ENCODE measurements at regions not wholly inside any gene's neighbourhood (a gene's known extent, or its start where the extent isn't known, plus 50 kb on each side); places are given as distances from the start of the nearest gene placed in this dataset.

- in situ Hi-C loops (cut with HindIII; ENCODE audit: low pct_unique_long_range_greater_than_20kb, low sequenced_read_pairs), result no loop called here
- no peak for TF ChIP-seq JUND (IDR thresholded peaks at IDR 0.05; ENCODE audit: low read depth)
- no peak for DNase-seq (ENCODE audit: low read depth in 1 of 2, low spot score in 1 of 2)
Measured at GRCh38 chr11:122360875-122361274, 244.9 kb upstream of the BLID start.

- in situ Hi-C loops (cut with HindIII; ENCODE audit: low pct_unique_long_range_greater_than_20kb, low sequenced_read_pairs), result no loop called here
- DNase-seq (ENCODE audit: low read depth in 1 of 2, low spot score in 1 of 2), result no peak
- no peak for TF ChIP-seq JUND (IDR thresholded peaks at IDR 0.05; ENCODE audit: low read depth)
Measured at GRCh38 chr11:122359081-122359571, 243.1 kb upstream of the BLID start.

- in situ Hi-C loops (cut with HindIII; ENCODE audit: low pct_unique_long_range_greater_than_20kb, low sequenced_read_pairs), result no loop called here
Measured at GRCh38 chr11:122358292-122358691, 242.3 kb upstream of the BLID start.

GRCh38 chr11:122355968-122356367 is 240.0 kb upstream of the BLID start:
- no peak for DNase-seq (ENCODE audit: low read depth in 1 of 2, low spot score in 1 of 2)
- TF ChIP-seq JUND (IDR thresholded peaks at IDR 0.05; ENCODE audit: low read depth), result no peak
- in situ Hi-C loops (cut with HindIII; ENCODE audit: low pct_unique_long_range_greater_than_20kb, low sequenced_read_pairs), result no loop called here

More at GRCh38 chr11:122358292-122358691, 242.3 kb upstream of the BLID start:
- DNase-seq (ENCODE audit: low read depth in 1 of 2, low spot score in 1 of 2), result no peak
- no peak for TF ChIP-seq JUND (IDR thresholded peaks at IDR 0.05; ENCODE audit: low read depth)

- no peak for TF ChIP-seq JUND (IDR thresholded peaks at IDR 0.05; ENCODE audit: low read depth)
- no peak for DNase-seq (ENCODE audit: low read depth in 1 of 2, low spot score in 1 of 2)
- in situ Hi-C loops (cut with HindIII; ENCODE audit: low pct_unique_long_range_greater_than_20kb, low sequenced_read_pairs), result no loop called here
Measured at GRCh38 chr11:122354025-122354697, 238.1 kb upstream of the BLID start.

- TF ChIP-seq JUND (IDR thresholded peaks at IDR 0.05; ENCODE audit: low read depth), result no peak
- no peak for DNase-seq (ENCODE audit: low read depth in 1 of 2, low spot score in 1 of 2)
- in situ Hi-C loops (cut with HindIII; ENCODE audit: low pct_unique_long_range_greater_than_20kb, low sequenced_read_pairs), result no loop called here
Measured at GRCh38 chr11:122353561-122353960, 237.5 kb upstream of the BLID start.

- DNase-seq (ENCODE audit: low read depth in 1 of 2, low spot score in 1 of 2), result no peak
- no peak for TF ChIP-seq JUND (IDR thresholded peaks at IDR 0.05; ENCODE audit: low read depth)
- in situ Hi-C loops (cut with HindIII; ENCODE audit: low pct_unique_long_range_greater_than_20kb, low sequenced_read_pairs), result no loop called here
Measured at GRCh38 chr11:122348659-122349409, 232.8 kb upstream of the BLID start.

GRCh38 chr11:122346006-122346405 is 230.0 kb upstream of the BLID start:
- in situ Hi-C loops (cut with HindIII; ENCODE audit: low pct_unique_long_range_greater_than_20kb, low sequenced_read_pairs), result no loop called here
- TF ChIP-seq JUND (IDR thresholded peaks at IDR 0.05; ENCODE audit: low read depth), result no peak
- no peak for DNase-seq (ENCODE audit: low read depth in 1 of 2, low spot score in 1 of 2)

- no peak for TF ChIP-seq JUND (IDR thresholded peaks at IDR 0.05; ENCODE audit: low read depth)
- no peak for DNase-seq (ENCODE audit: low read depth in 1 of 2, low spot score in 1 of 2)
- in situ Hi-C loops (cut with HindIII; ENCODE audit: low pct_unique_long_range_greater_than_20kb, low sequenced_read_pairs), result no loop called here
Measured at GRCh38 chr11:122345586-122345985, 229.6 kb upstream of the BLID start.

- TF ChIP-seq JUND (IDR thresholded peaks at IDR 0.05; ENCODE audit: low read depth), result no peak
- no peak for DNase-seq (ENCODE audit: low read depth in 1 of 2, low spot score in 1 of 2)
- in situ Hi-C loops (cut with HindIII; ENCODE audit: low pct_unique_long_range_greater_than_20kb, low sequenced_read_pairs), result no loop called here
Measured at GRCh38 chr11:122344215-122344614, 228.2 kb upstream of the BLID start.

- no peak for DNase-seq (ENCODE audit: low read depth in 1 of 2, low spot score in 1 of 2)
- TF ChIP-seq JUND (IDR thresholded peaks at IDR 0.05; ENCODE audit: low read depth), result no peak
- in situ Hi-C loops (cut with HindIII; ENCODE audit: low pct_unique_long_range_greater_than_20kb, low sequenced_read_pairs), result no loop called here
Measured at GRCh38 chr11:122343210-122343609, 227.2 kb upstream of the BLID start.

GRCh38 chr11:122342089-122342744 is 226.2 kb upstream of the BLID start:
- TF ChIP-seq JUND (IDR thresholded peaks at IDR 0.05; ENCODE audit: low read depth), result no peak
- DNase-seq (ENCODE audit: low read depth in 1 of 2, low spot score in 1 of 2), result no peak
- in situ Hi-C loops (cut with HindIII; ENCODE audit: low pct_unique_long_range_greater_than_20kb, low sequenced_read_pairs), result no loop called here

GRCh38 chr11:122341477-122341876 is 225.5 kb upstream of the BLID start:
- DNase-seq (ENCODE audit: low read depth in 1 of 2, low spot score in 1 of 2), result no peak
- in situ Hi-C loops (cut with HindIII; ENCODE audit: low pct_unique_long_range_greater_than_20kb, low sequenced_read_pairs), result no loop called here
- no peak for TF ChIP-seq JUND (IDR thresholded peaks at IDR 0.05; ENCODE audit: low read depth)
